Fibroblast of pulmonary artery (primary cell): ENCODE measurements at regions not wholly inside any gene's neighbourhood (a gene's known extent, or its start where the extent isn't known, plus 50 kb on each side); places are given as distances from the start of the nearest gene placed in this dataset.

Experiments used
- DNase-seq: peaks from one replicate; pipeline ENCODE4 v3.0.0-alpha.2; 2010; ENCODE audit warnings: low read depth
- H3K4me3 ChIP-seq: replicated peaks from 2 replicates; pipeline ENCODE4 v1.5.1; 2011; ENCODE audit warnings: low read depth, mild to moderate bottlenecking, control low read depth, low read length, moderate library complexity
- TF ChIP-seq, protein P1 (sequence below): IDR thresholded peaks from 2 replicates; pipeline ENCODE4 v1.5.1; 2011; ENCODE audit warnings: mild to moderate bottlenecking, control low read depth, low read length, inconsistent platforms; ENCODE audit errors: missing control alignments

DNA sequence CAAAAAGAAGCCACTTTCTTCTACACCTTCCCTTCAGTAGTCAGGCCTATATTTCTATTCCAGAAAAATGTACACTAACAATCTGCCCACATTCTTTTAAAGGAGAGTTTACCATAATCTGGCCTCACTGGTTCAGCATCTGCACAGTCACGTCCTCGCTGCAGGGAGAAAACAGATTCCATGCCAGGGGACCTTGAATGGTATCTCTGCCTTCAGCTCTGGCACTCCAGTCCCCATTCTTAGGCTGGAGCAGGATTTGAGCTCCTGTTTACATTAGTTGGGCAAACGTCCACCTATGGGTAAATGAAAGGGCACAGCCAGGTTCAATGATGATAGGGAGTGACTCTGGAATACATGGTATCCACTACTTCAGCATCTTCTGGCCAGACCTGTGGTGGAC lies 371.0 kb upstream of the MTPN start:
- TF ChIP-seq, protein P1, sequence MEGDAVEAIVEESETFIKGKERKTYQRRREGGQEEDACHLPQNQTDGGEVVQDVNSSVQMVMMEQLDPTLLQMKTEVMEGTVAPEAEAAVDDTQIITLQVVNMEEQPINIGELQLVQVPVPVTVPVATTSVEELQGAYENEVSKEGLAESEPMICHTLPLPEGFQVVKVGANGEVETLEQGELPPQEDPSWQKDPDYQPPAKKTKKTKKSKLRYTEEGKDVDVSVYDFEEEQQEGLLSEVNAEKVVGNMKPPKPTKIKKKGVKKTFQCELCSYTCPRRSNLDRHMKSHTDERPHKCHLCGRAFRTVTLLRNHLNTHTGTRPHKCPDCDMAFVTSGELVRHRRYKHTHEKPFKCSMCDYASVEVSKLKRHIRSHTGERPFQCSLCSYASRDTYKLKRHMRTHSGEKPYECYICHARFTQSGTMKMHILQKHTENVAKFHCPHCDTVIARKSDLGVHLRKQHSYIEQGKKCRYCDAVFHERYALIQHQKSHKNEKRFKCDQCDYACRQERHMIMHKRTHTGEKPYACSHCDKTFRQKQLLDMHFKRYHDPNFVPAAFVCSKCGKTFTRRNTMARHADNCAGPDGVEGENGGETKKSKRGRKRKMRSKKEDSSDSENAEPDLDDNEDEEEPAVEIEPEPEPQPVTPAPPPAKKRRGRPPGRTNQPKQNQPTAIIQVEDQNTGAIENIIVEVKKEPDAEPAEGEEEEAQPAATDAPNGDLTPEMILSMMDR: no peak
- DNase-seq: no peak
- H3K4me3 ChIP-seq: no peak overlapping the region

DNA sequence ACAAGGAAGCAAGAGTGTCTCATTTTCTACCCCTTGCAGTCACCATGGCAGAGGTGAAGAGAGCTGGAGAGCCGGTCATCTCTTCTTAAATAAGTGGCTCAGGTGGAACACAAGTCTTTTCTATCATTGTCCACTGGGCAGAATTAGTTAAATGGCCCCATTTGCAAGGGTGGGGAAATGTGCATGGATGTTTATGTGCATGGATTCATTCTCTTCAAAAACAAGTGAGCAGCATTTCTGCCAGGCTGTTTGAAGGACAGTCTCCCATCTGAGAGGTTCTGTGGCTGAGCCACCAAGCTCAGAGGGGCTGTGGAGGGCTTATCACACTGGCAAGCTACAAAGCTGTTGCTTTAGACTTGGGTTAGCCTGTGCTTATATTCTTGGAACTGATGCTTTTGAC lies 370.3 kb upstream of the MTPN start:
- TF ChIP-seq, protein P1: no peak

DNA sequence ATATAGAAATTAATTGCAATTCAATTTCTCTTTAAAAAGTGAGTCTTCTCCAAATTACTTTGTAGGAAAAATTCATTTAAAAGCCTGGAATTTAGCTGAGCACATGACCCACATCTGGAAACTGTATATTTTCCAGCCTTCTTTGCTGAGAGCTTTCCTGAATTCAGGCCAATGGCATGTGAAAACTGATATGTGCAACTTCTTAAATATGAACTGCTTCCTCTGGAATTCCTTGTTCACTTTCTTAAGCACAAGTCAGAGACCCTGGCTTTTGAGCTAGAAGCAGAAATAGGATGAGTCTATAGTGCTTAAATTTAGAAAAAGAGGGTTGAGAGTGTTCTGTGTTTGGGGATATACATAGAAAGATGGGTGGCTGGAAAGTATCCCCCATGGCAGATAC lies 365.1 kb upstream of the MTPN start:
- no peak overlapping the region for H3K4me3 ChIP-seq
- no peak for DNase-seq
- TF ChIP-seq, protein P1: no peak

More for the DNA sequence above, 370.3 kb upstream of the MTPN start:
- H3K4me3 ChIP-seq: no peak overlapping the region
- DNase-seq: no peak

DNA sequence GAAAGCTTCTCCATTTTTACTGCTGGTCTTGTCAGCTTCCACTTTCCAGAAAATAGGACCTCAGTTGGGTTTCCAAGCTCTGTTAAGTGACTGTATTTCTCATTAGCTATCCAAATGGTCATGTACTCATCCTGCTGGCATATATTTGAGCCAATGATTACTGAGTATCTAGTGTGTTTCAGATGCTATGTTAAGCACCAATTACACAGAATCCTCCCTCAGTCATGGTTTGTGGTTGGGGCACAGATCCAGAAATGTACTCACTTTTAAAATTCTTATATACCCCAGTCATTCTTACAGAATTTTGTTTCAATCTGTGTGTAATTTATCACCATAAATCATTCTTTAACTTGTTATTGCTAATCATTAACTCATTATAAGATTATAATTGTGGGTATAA lies 362.3 kb upstream of the MTPN start:
- no peak for DNase-seq
- TF ChIP-seq, protein P1: no peak
- H3K4me3 ChIP-seq: no peak overlapping the region

DNA sequence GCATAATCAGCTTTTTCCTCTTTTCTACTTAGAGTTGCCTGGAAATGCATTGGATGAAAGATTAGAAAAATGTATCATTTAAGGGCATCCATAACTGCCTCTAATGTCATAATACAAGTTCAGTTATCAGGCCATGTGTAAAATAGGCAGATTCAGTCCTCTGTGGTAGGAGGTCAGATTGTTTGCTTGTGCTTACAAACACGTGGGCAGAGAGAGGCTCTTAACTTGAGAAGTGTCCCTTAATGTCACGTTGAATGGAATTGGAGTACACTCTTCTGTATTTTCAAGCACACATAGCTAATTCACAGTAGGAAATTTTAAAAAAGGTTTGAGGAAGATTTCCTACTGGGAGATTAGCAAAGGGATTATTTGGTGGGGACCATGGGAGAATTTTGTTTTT lies 359.8 kb upstream of the MTPN start:
- TF ChIP-seq, protein P1: no peak
- no peak overlapping the region for H3K4me3 ChIP-seq
- no peak for DNase-seq

DNA sequence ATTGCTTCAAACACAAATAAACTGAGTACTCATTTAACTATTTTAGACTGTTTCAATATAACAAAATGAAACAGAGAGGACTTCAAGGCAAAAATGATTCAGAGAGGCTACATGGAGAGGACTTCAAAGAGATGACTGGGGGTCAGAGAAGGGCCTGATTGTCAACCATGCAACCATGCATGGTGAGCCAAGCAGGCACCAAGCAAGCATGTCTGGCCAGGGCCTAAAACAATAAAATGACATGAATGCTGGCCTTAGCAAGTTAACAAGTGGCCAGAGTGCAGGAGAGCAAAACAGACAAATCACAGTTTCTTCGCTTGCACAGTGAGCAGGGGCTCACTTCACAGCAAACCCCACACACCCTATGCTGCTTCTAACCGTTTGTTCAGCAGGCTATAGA lies 356.5 kb upstream of the MTPN start:
- no peak for DNase-seq
- TF ChIP-seq, protein P1: no peak
- H3K4me3 ChIP-seq: no peak overlapping the region

DNA sequence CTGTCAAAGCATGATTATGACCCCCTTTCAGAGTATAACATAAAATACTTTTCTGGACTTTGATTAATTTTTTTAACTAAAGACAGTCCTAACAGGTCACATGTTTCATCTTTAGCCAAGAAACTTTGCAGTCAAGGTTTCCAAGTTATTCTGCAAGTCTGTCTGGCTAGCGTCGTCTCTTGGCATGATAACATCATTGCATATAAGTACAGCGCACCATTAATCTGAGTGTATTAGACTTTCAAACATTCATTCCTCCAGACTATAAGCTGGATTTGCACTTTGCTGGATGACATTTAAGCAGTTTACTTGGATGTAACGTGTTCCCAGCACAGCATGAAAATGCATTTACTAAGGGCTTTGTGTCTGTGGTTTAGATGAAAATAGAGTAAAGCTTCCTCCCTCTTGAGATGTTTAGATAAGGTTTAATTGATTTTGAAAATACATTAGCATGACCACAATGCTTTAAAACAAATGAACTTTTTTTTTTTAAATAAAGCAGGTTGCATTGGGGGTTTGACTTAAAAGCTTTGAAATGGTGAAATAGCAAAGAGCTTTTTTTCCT lies 349.0 kb upstream of the MTPN start:
- no peak for DNase-seq
- TF ChIP-seq, protein P1: no peak
- no peak overlapping the region for H3K4me3 ChIP-seq
